ENCODE measurements at regions not wholly inside any gene's neighbourhood (a gene's known extent, or its start where the extent isn't known, plus 50 kb on each side); places are given as distances from the start of the nearest gene placed in this dataset.

DNA sequence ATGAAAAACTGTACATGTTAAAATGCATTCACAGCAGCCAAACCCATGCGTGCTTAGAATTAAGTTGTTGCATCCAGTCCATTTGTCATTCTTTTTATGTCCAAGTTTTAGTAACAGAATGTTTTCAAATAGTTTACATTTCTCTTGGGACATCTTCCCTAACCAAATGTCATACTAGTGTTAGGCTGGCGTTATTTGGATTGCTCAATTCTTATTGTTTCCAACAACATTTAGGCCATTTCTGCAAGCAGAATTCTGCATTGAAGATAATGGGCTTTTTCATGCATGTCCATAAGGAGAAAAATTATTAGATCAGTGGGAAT, 203.0 kb downstream of the HIBADH start:
- TF ChIP-seq GLIS3 (CRISPR knock-in tag; IDR thresholded peaks at IDR 0.05) (no peak), ZC3H10 (CRISPR knock-in tag; IDR thresholded peaks at IDR 0.05) (no peak), CSDC2 (CRISPR knock-in tag; IDR thresholded peaks at IDR 0.05) (no peak), PPARA (CRISPR knock-in tag; IDR thresholded peaks at IDR 0.05; ENCODE audit: borderline replicate concordance) (no peak), RARB (CRISPR knock-in tag; IDR thresholded peaks at IDR 0.05) (no peak), ZFP30 (CRISPR knock-in tag; IDR thresholded peaks at IDR 0.05) (no peak), POU6F1 (CRISPR knock-in tag; IDR thresholded peaks at IDR 0.05; ENCODE audit: borderline replicate concordance, low read depth) (no peak)
- ATAC-seq, result no peak

DNA sequence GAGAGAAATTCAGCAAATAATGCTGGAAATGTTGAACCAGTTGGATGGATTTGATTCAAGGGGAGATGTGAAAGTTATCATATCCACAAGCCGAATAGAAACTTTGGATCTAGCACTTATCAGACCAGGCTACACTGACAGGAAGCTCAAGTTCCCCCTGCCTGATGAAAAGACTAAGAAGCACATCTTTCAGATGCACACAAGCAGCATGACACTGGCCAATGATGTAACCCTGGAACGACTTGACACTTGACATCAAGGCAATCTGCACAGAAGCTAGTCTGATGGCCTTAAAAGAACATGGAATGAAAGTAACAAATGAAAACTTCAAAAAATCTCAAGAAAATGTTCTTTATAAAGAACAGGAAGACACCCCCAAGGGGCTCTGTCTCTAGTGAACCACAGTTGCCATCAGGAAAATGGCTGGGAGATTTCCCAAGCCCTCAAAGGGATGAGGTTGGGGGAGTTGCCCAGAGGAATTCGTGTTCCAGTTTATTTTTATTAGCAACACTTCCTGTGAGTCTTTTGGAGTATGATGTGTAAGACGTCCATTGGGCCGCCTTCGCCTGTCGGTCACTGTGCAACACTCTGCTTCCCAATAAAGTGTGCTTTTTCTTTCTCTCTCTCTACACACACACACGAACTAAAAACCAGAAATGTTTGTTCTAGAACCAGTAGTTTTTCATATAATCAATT, 200.0 kb downstream of the HIBADH start:
- TF ChIP-seq SNAI2 (CRISPR knock-in tag; IDR thresholded peaks at IDR 0.05) (no peak), ARNTL (CRISPR knock-in tag; IDR thresholded peaks at IDR 0.05; ENCODE audit: borderline replicate concordance, low read depth) (no peak), TCF4 (CRISPR knock-in tag; IDR thresholded peaks at IDR 0.05; ENCODE audit: borderline replicate concordance) (no peak), ISL1 (CRISPR knock-in tag; IDR thresholded peaks at IDR 0.05) (no peak), PPARA (CRISPR knock-in tag; IDR thresholded peaks at IDR 0.05; ENCODE audit: borderline replicate concordance) (no peak), CSDC2 (CRISPR knock-in tag; IDR thresholded peaks at IDR 0.05) (no peak), ESRRG (CRISPR knock-in tag; IDR thresholded peaks at IDR 0.05) (no peak), ZFP3 (CRISPR knock-in tag; IDR thresholded peaks at IDR 0.05) (no peak), ZNF8 (CRISPR knock-in tag; IDR thresholded peaks at IDR 0.05) (no peak), GLIS3 (CRISPR knock-in tag; IDR thresholded peaks at IDR 0.05) (no peak), TSHZ2 (CRISPR knock-in tag; IDR thresholded peaks at IDR 0.05) (no peak)
- TF ChIP-seq, protein P1, sequence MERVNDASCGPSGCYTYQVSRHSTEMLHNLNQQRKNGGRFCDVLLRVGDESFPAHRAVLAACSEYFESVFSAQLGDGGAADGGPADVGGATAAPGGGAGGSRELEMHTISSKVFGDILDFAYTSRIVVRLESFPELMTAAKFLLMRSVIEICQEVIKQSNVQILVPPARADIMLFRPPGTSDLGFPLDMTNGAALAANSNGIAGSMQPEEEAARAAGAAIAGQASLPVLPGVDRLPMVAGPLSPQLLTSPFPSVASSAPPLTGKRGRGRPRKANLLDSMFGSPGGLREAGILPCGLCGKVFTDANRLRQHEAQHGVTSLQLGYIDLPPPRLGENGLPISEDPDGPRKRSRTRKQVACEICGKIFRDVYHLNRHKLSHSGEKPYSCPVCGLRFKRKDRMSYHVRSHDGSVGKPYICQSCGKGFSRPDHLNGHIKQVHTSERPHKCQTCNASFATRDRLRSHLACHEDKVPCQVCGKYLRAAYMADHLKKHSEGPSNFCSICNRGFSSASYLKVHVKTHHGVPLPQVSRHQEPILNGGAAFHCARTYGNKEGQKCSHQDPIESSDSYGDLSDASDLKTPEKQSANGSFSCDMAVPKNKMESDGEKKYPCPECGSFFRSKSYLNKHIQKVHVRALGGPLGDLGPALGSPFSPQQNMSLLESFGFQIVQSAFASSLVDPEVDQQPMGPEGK (CRISPR knock-in tag; IDR thresholded peaks at IDR 0.05; ENCODE audit: borderline replicate concordance), result no peak

GRCh38 chr7:27464970-27465369, 197.7 kb downstream of the HIBADH start:
- TF ChIP-seq ZC3H10 (CRISPR knock-in tag; IDR thresholded peaks at IDR 0.05) (no peak), TSHZ2 (CRISPR knock-in tag; IDR thresholded peaks at IDR 0.05) (no peak), SNAI2 (CRISPR knock-in tag; IDR thresholded peaks at IDR 0.05) (no peak), GLIS3 (CRISPR knock-in tag; IDR thresholded peaks at IDR 0.05) (no peak), TCF4 (CRISPR knock-in tag; IDR thresholded peaks at IDR 0.05; ENCODE audit: borderline replicate concordance) (no peak), ZNF565 (CRISPR knock-in tag; conservative IDR thresholded peaks at IDR 0.05; ENCODE audit: low read depth) (no peak), CSDC2 (CRISPR knock-in tag; IDR thresholded peaks at IDR 0.05) (no peak), ARNTL (CRISPR knock-in tag; IDR thresholded peaks at IDR 0.05; ENCODE audit: borderline replicate concordance, low read depth) (no peak)
- TF ChIP-seq, protein P2, sequence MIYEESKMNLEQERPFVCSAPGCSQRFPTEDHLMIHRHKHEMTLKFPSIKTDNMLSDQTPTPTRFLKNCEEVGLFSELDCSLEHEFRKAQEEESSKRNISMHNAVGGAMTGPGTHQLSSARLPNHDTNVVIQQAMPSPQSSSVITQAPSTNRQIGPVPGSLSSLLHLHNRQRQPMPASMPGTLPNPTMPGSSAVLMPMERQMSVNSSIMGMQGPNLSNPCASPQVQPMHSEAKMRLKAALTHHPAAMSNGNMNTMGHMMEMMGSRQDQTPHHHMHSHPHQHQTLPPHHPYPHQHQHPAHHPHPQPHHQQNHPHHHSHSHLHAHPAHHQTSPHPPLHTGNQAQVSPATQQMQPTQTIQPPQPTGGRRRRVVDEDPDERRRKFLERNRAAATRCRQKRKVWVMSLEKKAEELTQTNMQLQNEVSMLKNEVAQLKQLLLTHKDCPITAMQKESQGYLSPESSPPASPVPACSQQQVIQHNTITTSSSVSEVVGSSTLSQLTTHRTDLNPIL (CRISPR knock-in tag; IDR thresholded peaks at IDR 0.05; ENCODE audit: low read depth), result no peak
- ATAC-seq, result no peak

More for the DNA sequence above, 200.0 kb downstream of the HIBADH start:
- ATAC-seq, result no peak

Data from SK-N-SH treated with all-trans-retinoic acid at 6 μM for 48 hours (cell line).